Stimulated activated CD4-positive, alpha-beta T cell treated with anti-CD3 and anti-CD28 coated beads, Interleukin-4, amount 100 ng/mL, for 24 hours (primary cell): ENCODE measurements at regions not wholly inside any gene's neighbourhood (a gene's known extent, or its start where the extent isn't known, plus 50 kb on each side); places are given as distances from the start of the nearest gene placed in this dataset.

Experiments used
- DNase-seq: peaks from one replicate; pipeline ENCODE4 v3.0.0-alpha.2; 2020

DNA sequence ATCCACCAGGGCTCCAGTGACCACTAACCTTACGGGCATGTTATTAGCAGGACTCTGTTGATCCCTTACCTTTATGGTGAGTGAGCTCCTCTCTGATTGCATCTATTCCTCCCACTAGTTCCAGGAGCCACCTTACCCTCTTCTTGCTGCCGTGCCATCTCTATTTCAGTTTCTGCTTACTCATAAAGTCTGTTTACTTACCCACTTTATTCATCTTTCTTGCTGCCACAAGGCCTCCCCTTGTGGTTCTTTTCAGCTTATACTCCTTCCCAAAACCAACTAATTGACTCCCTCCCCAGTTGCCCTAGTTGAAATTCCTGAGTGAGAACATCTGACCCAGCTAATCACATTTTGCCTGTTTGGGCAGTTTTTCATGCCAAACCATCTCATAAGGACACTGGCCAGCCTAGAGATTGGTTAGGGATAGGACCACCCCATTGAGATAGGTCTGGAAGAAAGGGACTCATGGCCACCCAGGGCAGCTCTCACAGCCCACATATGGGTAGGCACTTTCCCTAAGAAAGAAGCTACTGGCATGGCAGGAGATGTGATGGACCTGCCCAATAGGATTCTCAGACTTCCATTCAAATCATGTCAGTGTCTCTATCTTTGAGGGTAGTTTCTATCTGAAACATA, 412.7 kb downstream of the EFNA5 start:
- DNase-seq = no peak

DNA sequence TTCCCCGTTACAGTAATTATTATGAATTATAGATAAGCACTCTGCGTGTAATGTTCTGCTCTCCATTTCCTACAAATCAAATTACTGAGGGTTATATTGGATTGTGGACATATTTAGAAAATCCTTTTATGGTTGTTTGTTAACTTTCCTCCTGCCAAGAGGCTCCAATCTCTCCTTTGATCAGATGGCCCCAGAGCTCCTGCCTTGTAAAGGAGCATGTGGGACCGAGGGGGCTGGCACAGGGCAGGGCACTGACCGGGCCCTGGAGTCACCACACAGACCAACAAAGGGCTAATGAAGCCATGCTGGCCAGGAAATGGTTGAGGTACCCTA, 415.9 kb downstream of the EFNA5 start:
- DNase-seq = no peak

GRCh38 chr5:107254214-107254901, 416.4 kb downstream of the EFNA5 start:
- no peak for DNase-seq

- DNase-seq = no peak
Measured at GRCh38 chr5:107253246-107253645, 417.5 kb downstream of the EFNA5 start.

- DNase-seq = no peak
Measured at GRCh38 chr5:107251151-107251550, 419.6 kb downstream of the EFNA5 start.

- DNase-seq = peak; percentile 18
Measured at GRCh38 chr5:107248066-107248695, 422.6 kb downstream of the EFNA5 start.

GRCh38 chr5:107247427-107247826, 423.3 kb downstream of the EFNA5 start:
- DNase-seq = no peak

- DNase-seq = no peak
Measured at GRCh38 chr5:107243220-107243579, 427.5 kb downstream of the EFNA5 start.

- no peak for DNase-seq
Measured at GRCh38 chr5:107242411-107243219, 428.1 kb downstream of the EFNA5 start.

DNA sequence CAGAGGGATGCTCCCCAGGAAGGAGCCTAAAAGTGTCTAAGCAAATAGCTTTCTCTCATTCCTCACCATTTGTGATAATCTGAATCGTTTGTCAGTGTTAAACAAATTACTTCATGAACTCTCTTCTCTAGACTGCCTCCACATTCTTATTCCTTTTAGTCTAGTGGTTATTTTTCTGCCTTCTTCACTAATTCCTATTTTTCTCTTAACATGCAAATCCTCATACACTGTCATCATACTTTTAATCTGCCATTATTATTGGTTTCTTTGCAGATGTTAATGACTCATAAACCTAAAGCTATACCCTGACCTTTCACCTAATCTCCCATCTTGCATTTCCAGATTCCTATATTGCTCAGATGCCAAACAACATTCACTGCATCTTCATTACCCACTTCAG, 428.9 kb downstream of the EFNA5 start:
- no peak for DNase-seq

GRCh38 chr5:107235167-107235566, 435.6 kb downstream of the EFNA5 start:
- no peak for DNase-seq

GRCh38 chr5:107232788-107233187, 437.9 kb downstream of the EFNA5 start:
- DNase-seq = no peak

DNA sequence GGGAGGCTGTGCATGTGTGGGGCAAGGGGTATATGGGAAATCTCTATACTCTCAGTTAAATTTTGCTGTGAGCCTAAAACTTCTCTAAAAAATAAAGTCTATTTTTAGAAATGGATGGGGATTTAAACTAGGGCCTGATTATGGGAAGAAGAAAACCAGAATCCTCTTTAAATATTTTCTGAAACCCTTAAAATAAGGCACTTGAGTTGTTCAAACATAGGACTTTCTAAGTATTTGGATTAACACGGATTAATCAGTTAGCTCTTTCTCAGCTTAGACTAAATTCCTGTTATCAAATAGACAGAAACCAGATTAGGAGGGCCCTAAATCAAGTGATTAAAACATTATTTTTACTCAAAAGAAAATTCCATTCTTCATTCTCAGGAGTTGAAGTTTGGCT, 438.4 kb downstream of the EFNA5 start:
- DNase-seq = no peak

- no peak for DNase-seq
Measured at GRCh38 chr5:107231191-107231590, 439.5 kb downstream of the EFNA5 start.

DNA sequence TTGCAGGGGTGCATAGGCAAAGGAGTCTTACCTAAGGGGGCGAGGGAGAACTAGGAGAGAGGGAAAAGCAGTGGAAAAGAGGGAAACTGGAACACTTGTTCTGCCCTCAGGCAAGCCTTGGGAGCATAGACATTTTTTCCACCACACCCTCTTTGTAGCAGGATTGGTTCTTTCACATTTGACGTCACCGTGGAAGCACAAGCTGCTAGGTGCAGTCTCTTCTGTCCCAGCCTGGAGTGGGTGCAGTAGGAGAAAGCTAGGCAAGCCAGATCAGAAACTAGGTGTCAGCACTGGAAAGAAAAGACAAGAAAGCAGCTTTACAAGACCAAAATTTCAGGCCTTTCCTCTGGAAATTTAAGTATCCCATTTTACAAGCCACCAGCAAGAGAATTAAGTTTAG, 440.4 kb downstream of the EFNA5 start:
- no peak for DNase-seq

- DNase-seq = no peak
Measured at GRCh38 chr5:107228226-107228625, 442.5 kb downstream of the EFNA5 start.

DNA sequence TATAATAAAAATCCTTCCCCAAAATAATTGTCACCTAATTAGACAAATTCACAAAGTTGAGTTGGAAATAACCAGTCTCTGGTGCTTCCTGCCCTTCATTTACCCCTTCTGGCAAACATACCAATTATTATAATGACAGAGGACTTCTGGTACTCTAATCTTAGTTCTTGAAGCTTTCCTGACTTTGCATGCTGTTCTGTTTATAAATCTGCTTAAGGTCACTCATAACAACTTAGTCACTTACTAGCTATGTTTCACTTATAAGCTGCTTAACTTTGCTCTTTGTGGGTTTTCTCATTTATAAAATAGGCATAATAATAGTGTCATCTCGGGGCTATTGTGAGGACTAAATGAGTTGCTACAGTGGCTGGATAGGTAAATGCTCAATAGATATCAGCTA, 446.5 kb downstream of the EFNA5 start:
- no peak for DNase-seq

DNA sequence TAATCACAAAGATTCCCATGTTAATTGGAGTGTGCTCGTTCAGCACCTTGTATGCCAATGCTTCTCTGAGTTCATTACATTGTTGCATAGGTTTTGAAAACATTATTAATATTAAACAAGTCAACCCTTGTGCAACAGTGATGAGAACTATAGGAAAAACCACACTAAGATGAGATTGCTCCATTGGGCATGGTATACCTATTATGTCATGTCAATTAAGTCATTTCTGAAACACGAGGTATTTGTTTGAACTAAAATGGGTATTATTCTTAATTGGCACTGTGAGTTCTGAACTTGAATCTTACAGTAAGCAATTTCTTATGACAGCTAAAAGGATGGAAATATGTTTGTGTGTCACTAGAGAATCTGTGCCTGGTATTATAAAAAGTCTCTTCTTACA, 447.7 kb downstream of the EFNA5 start:
- no peak for DNase-seq

DNA sequence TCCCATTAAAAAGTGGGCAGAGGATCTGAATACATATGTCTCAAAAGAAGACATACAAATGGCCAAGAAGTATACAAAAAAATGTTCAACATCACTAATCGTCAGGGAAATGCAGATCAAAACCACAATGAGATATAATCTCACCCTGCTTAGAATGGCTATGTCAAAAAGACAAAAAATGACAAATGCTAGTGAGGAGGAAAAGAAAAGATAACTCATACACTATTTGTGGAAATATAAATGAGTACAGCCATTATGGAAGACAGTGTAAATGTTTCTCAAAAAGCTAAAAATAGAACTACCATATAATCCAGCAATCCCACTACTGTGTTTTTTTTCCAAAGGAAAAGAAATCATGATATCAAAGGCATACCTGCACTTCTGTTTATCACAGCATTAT, 450.7 kb downstream of the EFNA5 start:
- DNase-seq = no peak

- no peak for DNase-seq
Measured at GRCh38 chr5:107218457-107219193, 452.1 kb downstream of the EFNA5 start.

GRCh38 chr5:107217721-107218130, 453.0 kb downstream of the EFNA5 start:
- no peak for DNase-seq

GRCh38 chr5:107216587-107216986, 454.1 kb downstream of the EFNA5 start:
- DNase-seq = no peak

DNA sequence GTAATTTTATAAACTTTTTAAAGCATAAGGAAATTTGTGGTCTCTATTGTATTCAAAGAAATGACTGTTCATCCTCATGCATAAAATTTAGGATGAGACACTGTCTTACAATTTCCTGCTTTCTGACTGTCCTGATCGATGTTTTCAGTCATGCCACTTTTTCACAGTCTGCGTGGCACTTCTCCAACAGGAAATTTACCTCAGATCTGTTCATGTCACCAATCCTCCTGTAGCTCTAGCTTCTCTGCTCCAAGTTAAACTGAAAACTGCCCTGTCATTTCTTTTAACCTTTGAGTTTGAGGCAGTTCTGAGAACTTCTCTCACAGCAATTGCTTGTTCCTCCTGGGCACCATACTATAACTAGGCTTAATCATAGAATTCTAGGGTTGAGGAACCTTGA, 455.1 kb downstream of the EFNA5 start:
- no peak for DNase-seq
